SJCRH30 (cell line): ENCODE measurements at regions not wholly inside any gene's neighbourhood (a gene's known extent, or its start where the extent isn't known, plus 50 kb on each side); places are given as distances from the start of the nearest gene placed in this dataset.

Experiments
- DNase-seq, 2 experiments: peaks; one replicate each; pipeline ENCODE4 v3.0.0-alpha.2; 2015 to 2020
- H3K27ac ChIP-seq: fragments of 250-450 bp; sonication (Bioruptor Pico); 2 replicates; pipeline ENCODE4 v1.5.1; 2020; ENCODE audit warnings: mild to moderate bottlenecking, moderate library complexity
- H3K27me3 ChIP-seq: fragments of 250-450 bp; sonication (Bioruptor Pico); 2 replicates; pipeline ENCODE4 v1.5.1; 2020; ENCODE audit warnings: mild to moderate bottlenecking, moderate library complexity
- H3K36me3 ChIP-seq: fragments of 250-450 bp; sonication (Bioruptor Pico); 2 replicates; pipeline ENCODE4 v1.5.1; 2020; ENCODE audit warnings: mild to moderate bottlenecking, moderate library complexity
- H3K4me1 ChIP-seq: fragments of 250-450 bp; sonication (Bioruptor Pico); 2 replicates; pipeline ENCODE4 v1.5.1; 2020; ENCODE audit warnings: mild to moderate bottlenecking, moderate library complexity
- H3K4me3 ChIP-seq: fragments of 250-450 bp; sonication (Bioruptor Pico); 2 replicates; pipeline ENCODE4 v1.5.1; 2020; ENCODE audit warnings: mild to moderate bottlenecking, moderate library complexity
- H3K9me3 ChIP-seq: fragments of 250-450 bp; sonication (Bioruptor Pico); replicated peaks from 2 replicates; pipeline ENCODE4 v1.5.1; 2020; ENCODE audit warnings: mild to moderate bottlenecking, moderate library complexity

DNA sequence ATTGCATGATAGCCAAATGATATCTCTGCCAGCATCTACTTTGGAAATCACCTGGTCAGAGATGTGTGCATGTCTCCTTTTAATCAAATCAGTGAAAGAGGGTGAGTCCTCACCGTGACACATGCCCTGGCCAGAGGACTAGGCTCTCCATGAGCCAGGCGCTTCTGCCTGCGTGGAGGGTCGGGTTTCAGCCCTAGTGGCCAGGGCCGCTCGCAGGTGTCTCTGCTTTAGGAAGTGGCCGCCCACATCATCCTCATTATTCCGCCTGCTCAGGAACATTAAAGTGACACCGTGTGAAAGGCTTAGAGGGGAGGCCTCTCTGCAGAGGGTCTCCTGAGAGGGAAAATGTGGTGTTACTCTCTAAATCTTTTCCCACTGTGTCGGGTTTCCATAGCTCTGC, 173.6 kb upstream of the PRKCQ start:
- H3K9me3 ChIP-seq: no peaks in the 10 kb centered on the region
- no peaks in the 10 kb centered on the region for H3K27me3 ChIP-seq
- DNase-seq: no peak
- H3K27ac ChIP-seq: no peak overlapping the region
- H3K4me3 ChIP-seq: no peak overlapping the region
- H3K36me3 ChIP-seq: no peaks in the 10 kb centered on the region
- H3K4me1 ChIP-seq: no peaks in the 10 kb centered on the region

DNA sequence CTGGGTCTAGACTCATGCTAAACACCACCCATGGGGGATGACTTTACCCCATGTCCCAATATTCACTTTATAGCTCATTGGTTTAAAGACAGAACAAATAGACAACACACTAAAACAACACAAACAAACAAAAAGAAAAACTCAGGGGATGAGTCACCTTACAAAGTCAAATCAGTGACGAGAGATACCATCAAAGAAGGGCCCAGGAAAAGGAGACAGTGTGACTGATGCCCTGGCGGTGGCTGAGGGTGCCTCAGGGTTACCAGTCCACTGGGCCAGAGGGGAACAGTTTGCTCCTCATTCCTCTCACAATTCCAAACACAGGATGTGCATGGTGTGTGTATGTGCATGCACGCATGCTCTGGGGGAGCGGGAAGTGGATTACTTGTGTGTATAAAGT, 171.3 kb upstream of the PRKCQ start:
- H3K36me3 ChIP-seq: no peaks in the 10 kb centered on the region
- H3K4me3 ChIP-seq: no peak overlapping the region
- H3K9me3 ChIP-seq: no peaks in the 10 kb centered on the region
- no peak for DNase-seq
- no peaks in the 10 kb centered on the region for H3K27me3 ChIP-seq
- H3K4me1 ChIP-seq: no peaks in the 10 kb centered on the region
- H3K27ac ChIP-seq: no peak overlapping the region

DNA sequence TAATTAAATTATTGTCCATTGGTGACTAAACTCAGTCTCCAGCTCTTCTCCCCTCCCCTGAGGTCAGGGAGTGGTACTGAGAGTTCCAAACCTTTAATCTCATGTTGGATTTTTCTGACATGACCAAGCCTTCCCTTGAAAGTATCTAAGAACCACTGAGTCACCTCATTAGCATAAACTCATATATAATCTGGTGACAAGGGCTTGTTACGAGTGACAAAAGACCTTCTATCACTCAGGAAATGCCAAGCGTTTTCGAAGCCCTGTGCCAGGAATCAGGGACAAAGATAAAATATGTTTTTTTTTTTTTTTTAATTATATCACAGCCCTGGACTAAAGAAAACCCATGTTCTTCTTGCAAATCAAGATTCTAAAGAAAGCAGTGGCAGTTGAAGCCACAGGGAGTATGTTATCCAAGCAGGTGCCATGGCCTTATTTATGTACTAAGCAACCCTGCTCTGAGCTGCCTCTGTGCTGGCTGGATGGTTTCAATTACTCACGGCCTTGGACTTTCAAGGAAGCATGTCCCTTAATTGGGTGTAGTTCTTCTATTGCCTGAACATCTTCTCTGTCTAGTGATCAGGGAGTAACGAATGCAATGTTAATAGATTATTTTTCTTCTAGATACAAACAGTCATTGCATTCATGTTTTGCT, 169.0 kb upstream of the PRKCQ start:
- Histone ChIP-seq H3K4me3 (no peak overlapping the region), H3K4me1 (no peaks in the 10 kb centered on the region), H3K9me3 (no peaks in the 10 kb centered on the region), H3K27me3 (no peaks in the 10 kb centered on the region), H3K27ac (no peak overlapping the region), H3K36me3 (no peaks in the 10 kb centered on the region)
- no peak for DNase-seq

DNA sequence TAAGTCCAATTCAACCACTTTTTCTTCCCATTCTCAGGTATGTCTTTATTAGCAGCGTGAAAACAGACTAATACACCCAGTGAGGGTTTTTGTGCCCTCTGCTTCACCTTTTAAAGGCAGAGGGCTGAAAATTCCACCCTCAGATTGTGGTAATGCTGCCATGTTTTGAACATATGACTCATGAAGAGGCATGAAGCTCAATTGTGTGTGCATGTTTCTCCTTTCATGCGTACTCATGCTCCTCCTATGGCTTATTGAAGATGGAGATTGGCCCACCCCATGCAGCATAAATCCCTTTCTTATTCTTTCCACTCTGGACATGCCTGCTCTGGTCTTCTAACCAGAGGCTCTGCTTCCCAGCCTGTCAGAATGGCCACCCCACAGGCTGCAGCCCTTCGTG, 168.0 kb upstream of the PRKCQ start:
- no peak overlapping the region for H3K4me3 ChIP-seq
- H3K27ac ChIP-seq: no peak overlapping the region
- no peaks in the 10 kb centered on the region for H3K4me1 ChIP-seq
- H3K9me3 ChIP-seq: no peaks in the 10 kb centered on the region
- H3K27me3 ChIP-seq: no peaks in the 10 kb centered on the region
- H3K36me3 ChIP-seq: no peaks in the 10 kb centered on the region
- DNase-seq: no peak

DNA sequence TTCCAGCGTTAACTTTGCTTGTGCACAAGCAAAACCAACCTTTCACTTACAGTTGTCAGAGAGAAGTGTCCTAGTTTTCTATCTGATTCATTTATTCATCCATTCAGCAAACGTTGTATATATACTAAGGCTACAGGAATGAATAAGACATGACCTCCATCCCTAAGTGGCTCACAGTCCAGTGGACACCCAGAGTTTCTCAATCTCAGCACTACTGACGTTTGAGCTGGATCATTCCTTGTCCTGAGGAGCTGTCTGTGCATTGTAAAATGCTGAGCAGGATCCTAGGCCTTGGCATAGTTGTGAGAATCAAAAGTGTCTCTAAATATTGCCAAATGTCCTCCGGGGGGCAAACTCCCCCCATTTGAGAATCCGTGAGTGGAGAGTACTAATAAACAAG, 166.7 kb upstream of the PRKCQ start:
- no peaks in the 10 kb centered on the region for H3K27me3 ChIP-seq
- H3K4me3 ChIP-seq: no peak overlapping the region
- DNase-seq: no peak
- no peak overlapping the region for H3K27ac ChIP-seq
- H3K4me1 ChIP-seq: no peaks in the 10 kb centered on the region
- no peaks in the 10 kb centered on the region for H3K9me3 ChIP-seq
- H3K36me3 ChIP-seq: no peaks in the 10 kb centered on the region

DNA sequence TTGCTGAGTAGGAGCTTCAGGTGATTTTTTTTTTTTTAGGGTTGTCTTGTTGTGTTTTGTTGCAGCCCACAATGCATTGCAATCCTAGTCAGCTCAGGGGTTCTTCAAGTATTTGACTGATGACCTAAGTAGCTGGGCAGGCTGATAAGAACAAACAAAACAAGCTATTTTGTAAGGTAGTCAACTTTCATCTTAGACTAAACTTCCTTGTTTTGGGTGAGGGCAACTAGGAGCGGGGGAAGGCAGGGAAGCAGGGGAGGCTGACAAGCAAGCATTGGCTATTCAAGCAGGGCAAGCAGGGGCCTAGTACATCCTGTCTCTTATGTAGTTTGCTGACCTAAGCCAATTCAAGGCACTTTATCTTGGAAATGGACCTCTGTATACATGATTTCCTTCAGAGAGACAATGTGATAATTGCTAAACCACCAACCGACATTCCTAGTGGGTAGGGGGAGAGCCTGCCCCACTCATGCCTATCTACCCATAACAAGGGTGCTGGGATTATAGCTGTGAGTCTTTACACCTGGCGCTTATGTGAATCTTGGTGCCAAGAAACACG, 163.3 kb upstream of the PRKCQ start:
- no peaks in the 10 kb centered on the region for H3K36me3 ChIP-seq

DNA sequence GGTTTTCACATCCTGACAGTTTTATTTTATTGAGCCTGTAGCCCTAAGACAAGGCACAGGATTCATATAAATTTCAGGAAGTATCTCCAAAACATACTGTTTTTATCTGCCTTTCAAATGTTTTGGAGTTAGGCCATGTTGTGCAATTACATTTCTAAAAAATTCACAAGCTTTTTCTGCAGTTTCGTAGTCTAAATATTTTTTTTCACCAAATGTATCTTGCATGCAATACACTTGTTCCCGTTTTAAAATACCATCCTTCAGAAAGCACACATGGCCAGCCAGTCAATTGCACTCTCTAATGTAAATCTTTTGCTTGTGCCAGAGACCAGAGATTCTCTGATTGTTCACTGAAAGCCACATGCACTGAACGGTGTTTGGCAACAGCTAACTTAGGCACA, 161.5 kb upstream of the PRKCQ start:
- no peak overlapping the region for H3K4me3 ChIP-seq
- H3K9me3 ChIP-seq: no peaks in the 10 kb centered on the region
- H3K27ac ChIP-seq: no peak overlapping the region
- H3K27me3 ChIP-seq: no peaks in the 10 kb centered on the region
- no peaks in the 10 kb centered on the region for H3K36me3 ChIP-seq
- no peaks in the 10 kb centered on the region for H3K4me1 ChIP-seq
- DNase-seq: no peak

More for the DNA sequence above, 163.3 kb upstream of the PRKCQ start:
- H3K27me3 ChIP-seq: no peaks in the 10 kb centered on the region
- no peaks in the 10 kb centered on the region for H3K4me1 ChIP-seq
- H3K9me3 ChIP-seq: no peaks in the 10 kb centered on the region
- no peak overlapping the region for H3K27ac ChIP-seq
- H3K4me3 ChIP-seq: no peak overlapping the region
- no peak for DNase-seq

DNA sequence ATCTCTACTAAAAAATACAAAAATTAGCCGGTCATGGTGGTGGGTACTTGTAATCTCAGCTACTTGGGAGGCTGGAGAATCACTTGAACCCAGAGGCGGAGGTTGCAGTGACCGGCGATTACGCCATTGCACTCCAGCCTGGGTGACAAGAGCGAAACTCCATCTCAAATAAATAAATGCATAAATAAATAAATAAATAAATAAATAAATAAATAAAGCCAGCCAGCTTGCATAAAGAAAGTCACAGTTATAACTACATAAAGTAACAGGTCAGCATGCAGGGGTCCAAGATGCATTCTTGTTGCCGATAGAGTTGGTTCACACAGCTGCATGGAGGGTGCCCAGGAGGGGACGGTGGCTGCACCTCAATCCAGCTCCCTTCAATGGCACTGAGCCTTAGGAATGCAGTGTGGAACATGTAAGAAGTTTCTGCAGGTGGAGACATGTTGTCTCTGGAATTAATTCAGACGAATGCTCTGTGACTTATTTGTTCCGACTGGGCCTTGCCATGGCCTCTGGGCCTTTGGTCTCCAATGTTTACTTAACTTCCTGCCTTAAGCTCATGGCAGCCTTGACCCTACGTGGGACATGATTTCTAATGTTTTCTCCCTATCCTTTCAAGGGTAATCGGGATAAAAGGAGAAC, 159.6 kb upstream of the PRKCQ start:
- H3K4me3 ChIP-seq: no peak overlapping the region
- DNase-seq: no peak
- no peaks in the 10 kb centered on the region for H3K36me3 ChIP-seq
- no peaks in the 10 kb centered on the region for H3K9me3 ChIP-seq
- H3K27me3 ChIP-seq: no peaks in the 10 kb centered on the region
- no peaks in the 10 kb centered on the region for H3K4me1 ChIP-seq
- H3K27ac ChIP-seq: no peak overlapping the region

DNA sequence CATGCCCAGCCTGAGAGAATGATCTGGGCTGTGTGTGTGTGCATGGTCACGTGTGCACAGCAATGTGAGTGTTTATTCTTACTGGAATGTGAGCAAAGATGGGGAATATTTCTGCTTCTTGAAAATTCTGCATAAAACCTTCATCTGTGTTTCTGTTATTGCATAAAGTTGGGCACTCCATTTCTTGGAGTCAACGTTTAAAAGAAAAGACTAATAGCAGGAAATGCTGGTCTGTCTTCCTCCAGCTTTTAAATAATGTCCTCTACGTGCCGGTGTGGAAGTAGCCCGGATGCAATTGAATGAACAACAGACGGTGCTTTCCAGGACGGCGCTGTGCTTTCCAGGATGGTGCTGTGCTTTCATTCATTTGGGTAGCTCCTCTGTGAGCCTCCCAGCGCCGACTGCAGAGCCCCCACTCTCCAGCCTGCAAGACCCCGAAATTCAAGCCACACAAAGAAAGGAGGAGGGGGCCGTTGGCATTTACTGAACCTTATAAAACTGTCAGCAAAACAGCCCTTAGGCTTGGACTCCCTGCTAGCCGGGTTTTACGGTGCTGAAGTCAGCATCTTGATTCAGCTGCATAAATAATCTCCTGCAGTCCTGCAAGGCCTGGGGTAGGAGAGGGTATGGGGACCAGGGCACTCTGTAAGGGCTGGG, 158.2 kb upstream of the PRKCQ start:
- Histone ChIP-seq H3K36me3 (no peaks in the 10 kb centered on the region), H3K27me3 (no peaks in the 10 kb centered on the region), H3K27ac (no peak overlapping the region), H3K4me1 (no peaks in the 10 kb centered on the region), H3K9me3 (no peaks in the 10 kb centered on the region), H3K4me3 (no peak overlapping the region)
- DNase-seq: no peak

DNA sequence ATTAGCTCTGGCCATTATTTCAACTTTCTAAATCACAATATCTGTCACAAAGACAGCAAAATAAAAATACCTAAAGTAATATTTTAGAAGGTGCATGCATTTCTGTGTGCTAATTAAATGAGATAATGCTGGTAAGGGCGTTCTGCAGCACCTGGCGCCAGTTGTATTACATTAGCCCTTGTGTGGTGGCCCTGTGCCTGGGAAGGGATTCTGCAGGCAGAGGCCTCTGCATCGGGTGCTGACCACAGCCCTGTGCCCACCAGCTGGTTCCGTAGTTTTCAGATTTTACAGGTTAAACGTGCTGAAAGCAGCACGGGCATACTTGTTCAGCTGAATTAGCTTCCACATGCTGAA, 157.7 kb upstream of the PRKCQ start:
- Histone ChIP-seq H3K4me3 (no peak overlapping the region), H3K4me1 (no peaks in the 10 kb centered on the region), H3K27ac (no peak overlapping the region), H3K9me3 (no peaks in the 10 kb centered on the region), H3K27me3 (no peaks in the 10 kb centered on the region), H3K36me3 (no peaks in the 10 kb centered on the region)
- no peak for DNase-seq

DNA sequence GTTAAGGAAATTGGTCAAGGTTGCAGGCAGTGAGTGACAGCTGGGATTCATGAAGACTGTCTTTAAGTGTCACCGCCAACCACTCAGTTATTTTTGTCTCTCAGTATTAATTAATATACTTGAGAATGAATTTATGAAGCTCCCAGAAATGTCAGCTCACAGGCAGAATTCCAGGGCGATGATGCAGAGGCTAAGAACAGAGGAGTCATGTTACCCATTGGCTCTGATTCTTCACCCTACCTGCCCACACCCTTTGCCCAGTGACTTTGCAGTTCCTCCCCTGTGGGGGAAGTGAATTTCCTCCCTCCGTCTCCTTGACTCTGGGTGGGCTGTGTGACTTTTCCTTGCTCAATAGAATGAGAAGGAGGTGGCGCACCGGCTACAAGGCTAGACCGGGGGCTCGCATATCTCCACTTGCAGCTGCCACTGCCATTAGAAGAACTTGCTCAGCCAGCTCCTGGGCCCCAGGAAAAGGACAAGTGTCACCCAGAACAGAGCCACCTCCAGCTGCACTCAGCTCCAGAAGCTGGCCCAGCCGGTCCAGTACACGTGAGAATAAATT, 157.1 kb upstream of the PRKCQ start:
- Histone ChIP-seq H3K27ac (no peak overlapping the region), H3K9me3 (no peaks in the 10 kb centered on the region), H3K36me3 (no peaks in the 10 kb centered on the region), H3K27me3 (no peaks in the 10 kb centered on the region), H3K4me1 (no peaks in the 10 kb centered on the region), H3K4me3 (no peak overlapping the region)
- peak; percentile 10 to 23 for DNase-seq

DNA sequence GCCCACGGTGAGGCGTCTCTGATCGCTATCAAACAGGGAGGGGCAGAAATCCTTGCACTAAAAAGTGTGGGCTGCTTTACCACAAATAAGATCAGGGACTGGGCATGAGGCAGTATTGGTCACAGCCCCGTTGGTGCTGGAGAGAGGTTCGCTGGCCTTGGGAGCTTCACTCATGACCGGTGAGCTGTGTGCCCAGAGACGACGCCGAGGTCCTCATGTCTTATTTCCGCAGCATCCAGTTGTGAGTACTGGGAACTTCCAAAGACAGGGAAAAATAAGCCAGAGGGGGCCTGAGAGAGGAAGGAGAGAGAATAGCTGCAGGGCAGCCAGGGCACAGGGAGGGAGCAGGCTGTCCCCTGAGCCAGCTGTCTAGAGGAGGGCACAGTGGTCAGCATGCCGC, 154.2 kb upstream of the PRKCQ start:
- H3K9me3 ChIP-seq: no peaks in the 10 kb centered on the region
- no peak for DNase-seq
- H3K4me1 ChIP-seq: no peaks in the 10 kb centered on the region
- no peak overlapping the region for H3K27ac ChIP-seq
- H3K36me3 ChIP-seq: no peaks in the 10 kb centered on the region
- no peaks in the 10 kb centered on the region for H3K27me3 ChIP-seq
- H3K4me3 ChIP-seq: no peak overlapping the region

DNA sequence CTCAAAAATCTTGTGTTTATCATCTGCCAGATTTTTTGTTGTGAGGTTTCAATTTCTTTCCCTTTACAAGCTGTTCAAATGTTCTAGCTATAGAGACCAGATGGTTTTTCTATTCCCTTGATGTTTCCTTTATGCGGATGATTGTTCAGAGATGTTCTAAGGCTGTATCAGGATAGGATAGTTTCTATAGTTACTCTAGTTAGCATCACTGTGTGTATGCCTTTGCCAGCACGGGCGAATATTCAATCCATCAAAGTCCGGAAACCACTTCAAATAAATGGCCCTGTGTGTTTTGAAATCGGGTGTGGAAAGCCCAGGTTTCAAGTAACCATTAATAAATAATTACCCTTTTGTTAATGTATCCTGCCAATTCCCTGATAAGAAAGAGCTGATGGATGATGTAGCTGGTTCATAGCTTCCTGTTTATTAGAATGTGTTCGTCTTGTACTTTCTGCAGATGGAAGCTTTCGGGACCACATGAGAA, 149.8 kb upstream of the PRKCQ start:
- DNase-seq: no peak
- no peaks in the 10 kb centered on the region for H3K36me3 ChIP-seq
- H3K4me1 ChIP-seq: no peaks in the 10 kb centered on the region
- H3K4me3 ChIP-seq: no peak overlapping the region
- no peaks in the 10 kb centered on the region for H3K9me3 ChIP-seq
- H3K27ac ChIP-seq: no peak overlapping the region
- H3K27me3 ChIP-seq: no peaks in the 10 kb centered on the region

DNA sequence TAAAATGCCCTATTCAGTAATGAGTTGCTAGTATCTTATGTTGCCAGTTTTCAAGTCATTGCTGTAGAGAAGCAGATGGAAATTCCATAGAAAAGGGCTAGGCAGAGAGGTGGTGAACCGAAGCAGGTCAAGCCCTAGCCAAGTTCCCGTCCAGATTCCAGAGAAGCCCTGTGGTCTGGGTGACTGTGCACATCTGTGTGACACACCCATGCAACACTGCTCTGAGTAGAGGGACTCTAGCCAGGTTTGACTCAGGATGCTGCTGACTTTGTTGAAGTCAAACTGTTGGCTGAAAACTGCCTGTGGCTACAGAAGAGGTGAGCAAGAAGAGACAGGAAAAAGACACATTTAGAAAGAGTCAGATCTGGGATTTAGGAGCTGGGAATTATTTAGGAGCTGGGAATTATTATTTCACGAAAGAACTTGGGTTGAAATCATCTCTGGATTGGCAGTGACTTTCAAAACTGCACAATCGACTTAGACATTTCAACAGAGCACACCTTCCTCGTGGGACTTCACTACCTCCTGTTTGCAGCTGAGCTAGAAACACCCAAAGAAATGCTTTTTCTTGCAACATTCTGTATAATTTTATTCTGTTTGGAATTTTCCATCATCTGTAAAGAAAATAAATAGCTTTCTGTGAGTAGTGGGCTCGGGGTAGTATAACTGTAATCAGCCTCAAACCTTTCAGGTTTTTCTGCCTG, 149.1 kb upstream of the PRKCQ start:
- Histone ChIP-seq H3K27me3 (no peaks in the 10 kb centered on the region), H3K36me3 (no peaks in the 10 kb centered on the region), H3K4me1 (no peaks in the 10 kb centered on the region), H3K4me3 (no peak overlapping the region), H3K9me3 (no peaks in the 10 kb centered on the region), H3K27ac (no peak overlapping the region)
- DNase-seq: no peak

DNA sequence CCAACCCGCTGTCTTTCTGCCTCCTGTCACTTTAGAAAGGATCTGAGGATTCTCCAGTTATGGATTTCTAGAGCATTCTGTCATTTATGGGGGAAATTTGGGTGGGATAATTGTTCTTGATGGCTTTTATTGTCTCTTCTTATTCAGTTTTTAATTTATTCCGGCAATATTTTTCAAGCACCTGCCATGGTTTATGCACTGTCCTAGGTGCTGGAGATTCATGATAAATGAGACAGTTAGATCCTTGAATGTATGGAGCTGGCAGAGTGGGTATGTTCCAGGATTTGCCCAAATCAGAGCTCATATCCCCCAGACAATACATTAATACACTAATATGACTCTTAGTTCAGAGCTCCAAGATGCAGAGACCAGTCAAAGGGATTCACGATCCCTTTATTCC, 146.8 kb upstream of the PRKCQ start:
- no peak overlapping the region for H3K27ac ChIP-seq
- no peaks in the 10 kb centered on the region for H3K36me3 ChIP-seq
- H3K4me3 ChIP-seq: no peak overlapping the region
- H3K9me3 ChIP-seq: no peaks in the 10 kb centered on the region
- no peak for DNase-seq
- H3K4me1 ChIP-seq: no peaks in the 10 kb centered on the region
- H3K27me3 ChIP-seq: no peaks in the 10 kb centered on the region
